ENCODE measurements at regions not wholly inside any gene's neighbourhood (a gene's known extent, or its start where the extent isn't known, plus 50 kb on each side); places are given as distances from the start of the nearest gene placed in this dataset.

DNA sequence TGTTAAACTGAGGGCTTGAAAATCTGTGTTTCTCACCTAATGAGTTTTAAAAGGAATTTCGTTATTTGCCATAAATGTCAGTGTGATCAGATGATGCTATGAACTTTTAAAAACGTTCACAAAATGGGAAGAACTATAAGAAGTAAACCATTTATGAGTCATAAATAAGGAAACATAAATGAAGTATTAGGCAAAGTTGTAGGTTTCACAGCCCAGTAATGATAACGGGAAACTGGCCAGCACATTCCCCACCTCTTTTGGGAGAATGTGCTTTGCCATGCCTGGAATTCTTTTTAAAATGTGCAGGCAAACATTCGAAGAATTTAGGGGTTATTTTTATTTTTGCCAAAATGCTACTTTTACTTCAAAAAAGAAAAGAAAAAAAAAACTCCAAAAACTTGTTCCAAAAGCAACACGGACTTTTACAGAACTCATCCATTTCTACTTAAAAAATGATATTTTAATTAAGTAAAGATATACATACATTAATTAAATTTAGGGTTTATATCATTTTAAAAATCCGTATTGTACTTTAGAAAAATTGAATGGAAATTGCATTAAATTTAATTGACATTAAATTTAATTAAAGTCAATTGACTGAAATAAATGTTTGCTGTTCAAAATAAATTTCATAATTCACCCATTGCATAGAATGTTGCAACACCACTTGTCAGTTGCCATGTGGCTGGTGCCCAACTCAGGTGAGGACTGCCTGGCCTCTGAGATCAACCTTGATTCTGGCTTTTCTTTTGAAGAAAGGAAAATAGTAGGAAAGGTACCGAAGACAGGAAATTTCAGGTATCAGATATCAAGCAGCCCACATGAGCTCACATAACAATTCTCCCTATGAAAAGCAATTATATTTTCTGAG, 1198.5 kb downstream of the EFNB2 start:
- DNase-seq: no peak

DNA sequence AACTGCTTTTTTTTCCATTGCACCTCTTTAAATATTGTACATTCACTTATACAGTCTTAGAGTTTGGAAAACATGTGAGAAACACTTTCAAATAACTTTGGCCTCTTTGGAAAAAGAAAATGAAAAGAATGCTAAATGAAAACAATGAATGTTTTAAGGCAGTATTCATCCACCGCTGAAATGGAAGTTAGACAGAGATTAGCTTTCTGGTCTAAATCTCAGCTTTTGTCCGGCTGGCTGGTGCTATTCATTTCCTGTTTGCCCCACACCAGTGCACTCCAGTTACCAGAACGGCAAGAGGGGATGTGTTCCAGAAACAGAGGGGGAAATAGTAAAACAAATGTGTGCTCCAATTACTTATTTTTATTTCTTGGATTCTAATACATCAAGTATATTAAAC, 1201.3 kb downstream of the EFNB2 start:
- no peak for DNase-seq

DNA sequence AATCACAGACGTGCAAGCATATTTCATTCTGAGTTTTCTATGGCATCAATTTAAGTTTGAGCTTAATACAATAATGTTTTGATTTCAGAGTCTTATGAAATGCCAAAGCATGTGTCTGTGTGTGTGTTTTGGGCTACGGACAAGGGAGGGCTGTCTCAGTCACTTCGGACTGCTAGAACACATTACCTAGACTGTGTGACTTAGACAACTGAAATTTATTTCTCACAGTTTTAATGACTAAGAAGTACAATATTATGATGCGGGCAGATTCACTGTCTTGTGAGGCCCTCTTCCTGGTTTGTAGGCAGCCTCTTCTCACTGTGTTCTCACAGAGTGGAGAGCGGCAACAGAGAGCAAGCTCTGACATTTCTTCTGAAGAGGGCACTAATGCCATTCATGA, 1202.0 kb downstream of the EFNB2 start:
- no peak for DNase-seq

DNA sequence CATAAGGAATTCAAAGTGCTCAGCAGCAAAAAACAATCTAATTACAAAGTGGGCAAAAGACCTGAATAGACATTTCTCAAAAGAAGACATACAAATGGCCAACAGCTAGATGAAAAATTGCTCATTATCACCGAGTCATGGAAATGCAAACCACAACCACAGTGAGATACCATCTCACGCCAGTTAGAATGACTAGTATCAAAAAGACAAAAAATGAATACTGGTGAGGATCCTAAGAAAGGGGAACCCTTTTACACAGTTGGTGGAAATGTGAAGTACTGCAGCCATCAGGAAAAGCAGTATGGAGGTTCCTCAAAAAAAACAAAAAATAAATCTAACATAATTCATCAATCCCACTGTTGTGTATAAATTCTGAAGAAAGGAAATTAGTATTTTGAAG, 1206.1 kb downstream of the EFNB2 start:
- no peak for DNase-seq

DNA sequence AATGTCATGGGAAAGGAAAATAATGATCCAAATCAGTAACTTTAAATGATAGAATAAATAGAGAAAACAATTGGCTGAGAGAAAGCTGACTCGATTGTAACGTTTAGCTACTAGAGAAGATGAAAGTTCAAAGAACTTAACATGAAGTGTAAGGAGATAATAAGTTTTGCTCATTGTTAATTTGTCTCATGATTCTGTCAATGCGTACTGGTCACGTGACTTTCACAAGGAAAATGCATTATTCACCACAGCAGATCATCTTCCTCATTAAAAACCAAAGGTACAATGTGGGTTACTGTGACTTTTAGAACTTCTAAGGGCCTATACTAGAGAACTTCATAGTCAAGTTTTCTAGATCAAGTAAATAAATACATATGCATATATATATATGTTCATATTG, 1207.2 kb downstream of the EFNB2 start:
- no peak for DNase-seq

DNA sequence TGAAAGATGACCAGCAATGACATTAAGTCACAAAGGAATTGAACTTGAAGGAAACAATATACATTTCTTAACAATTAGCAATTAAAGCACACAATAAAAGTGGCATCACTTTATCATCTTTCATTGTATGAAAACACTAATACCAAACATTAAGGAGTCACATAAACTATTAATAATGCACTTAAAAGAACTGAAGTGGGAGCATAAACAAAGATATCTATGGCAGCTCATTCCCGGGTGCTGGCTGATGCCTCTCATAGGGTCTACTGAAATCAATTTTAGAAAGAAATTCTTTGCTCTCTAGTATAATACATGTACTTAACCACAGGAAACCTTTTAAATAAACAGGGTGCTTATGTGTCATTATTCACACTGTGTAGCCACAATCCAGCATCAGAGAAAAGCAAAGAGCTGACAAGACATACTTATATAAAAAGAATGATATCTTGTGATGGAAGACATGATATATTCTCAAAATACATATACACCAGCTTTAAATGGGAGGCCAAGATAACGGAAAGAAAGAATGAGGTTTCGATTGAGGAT, 1207.8 kb downstream of the EFNB2 start:
- no peak for DNase-seq

DNA sequence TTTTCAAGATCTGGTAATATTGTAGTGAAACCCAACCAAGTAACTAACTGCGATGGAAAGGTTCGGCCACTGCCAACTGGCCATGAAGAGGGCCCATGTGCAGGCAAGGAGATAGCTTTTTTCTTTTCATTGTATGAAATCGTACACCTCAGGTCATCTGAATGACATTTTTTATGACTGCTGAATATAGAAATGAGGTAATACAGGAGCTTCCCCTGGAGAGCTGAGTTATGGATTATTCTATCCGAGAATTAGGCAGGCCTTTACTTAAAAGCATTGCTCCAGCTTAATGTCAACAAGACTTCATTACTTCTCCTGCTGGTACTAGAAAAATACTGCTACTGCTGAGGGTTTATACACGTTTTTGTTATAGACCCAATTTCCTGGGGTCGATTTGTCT, 1215.6 kb downstream of the EFNB2 start:
- no peak for DNase-seq

DNA sequence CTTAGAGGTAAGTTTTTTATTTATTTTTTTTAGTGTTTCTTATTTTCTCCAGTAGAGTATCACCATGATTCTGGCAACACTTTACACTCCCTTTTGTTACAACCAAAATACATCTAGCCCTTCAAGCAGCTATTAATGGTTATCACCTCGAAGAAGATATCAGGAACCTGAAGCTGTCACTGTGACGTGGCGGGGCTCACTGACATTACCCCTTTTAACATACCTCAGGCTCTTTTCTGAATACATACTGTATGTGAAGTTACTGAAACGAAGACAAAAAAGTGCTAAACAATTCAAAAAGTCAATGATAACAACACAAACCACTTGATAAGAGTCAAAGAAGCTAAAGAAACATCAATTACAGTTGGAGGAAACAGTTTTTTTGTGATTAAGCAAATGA, 1218.7 kb downstream of the EFNB2 start:
- DNase-seq: no peak

DNA sequence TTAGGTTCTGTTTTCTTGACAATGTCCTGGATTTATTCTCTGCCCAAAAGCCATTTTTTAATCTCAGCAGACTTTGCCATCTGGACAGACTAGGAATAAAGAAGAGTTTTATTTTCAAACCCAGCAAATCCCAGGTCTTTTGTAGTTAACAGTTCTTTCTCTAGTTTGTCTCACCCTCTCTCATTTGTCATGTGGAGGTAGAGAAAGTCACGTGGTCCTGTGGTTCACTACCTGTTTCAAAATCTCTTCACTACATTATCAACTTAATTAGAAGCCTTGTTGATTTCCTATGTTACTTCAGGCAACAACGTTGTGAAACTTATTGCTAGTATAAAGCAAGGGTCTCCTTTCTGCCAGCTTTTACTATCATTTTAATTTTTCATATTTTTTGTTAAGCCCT, 1222.6 kb downstream of the EFNB2 start:
- no peak for DNase-seq

DNA sequence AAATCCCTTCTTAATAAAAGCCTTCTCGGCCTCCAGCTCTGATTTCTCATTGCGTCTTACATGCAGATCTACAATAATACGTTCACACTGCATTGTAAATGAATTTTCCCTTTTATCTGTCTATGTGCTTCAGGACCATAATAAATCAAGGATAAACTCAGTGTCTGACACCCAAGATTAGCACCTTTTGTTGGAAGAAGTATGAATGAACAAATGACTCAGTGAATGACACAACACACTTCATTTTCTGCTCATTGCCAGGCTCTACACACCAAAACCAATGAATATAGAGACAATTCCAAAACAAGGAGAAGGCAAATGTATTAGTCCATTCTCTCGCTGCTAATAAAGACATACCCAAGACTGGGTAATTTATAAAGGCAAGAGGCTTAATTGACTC, 1224.4 kb downstream of the EFNB2 start:
- no peak for DNase-seq

DNA sequence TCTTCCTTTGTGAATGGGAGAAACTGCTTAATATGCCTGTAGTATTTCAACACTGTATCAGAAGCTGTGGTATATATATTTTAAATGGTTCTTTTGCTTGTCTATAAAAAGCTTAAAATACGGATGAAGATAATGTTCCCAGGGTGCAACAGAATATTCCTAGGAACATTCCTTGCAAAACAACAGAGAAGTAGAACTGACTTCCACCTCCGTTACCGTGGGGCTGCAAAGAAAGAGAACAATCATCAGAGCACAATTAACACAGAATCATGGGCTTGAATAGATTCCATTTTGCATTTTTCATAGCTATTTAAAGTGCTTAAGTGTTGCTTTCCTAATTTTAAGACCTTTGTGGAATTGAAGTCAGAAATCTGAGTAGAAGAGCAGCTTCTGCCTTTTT, 1227.7 kb downstream of the EFNB2 start:
- DNase-seq: no peak

DNA sequence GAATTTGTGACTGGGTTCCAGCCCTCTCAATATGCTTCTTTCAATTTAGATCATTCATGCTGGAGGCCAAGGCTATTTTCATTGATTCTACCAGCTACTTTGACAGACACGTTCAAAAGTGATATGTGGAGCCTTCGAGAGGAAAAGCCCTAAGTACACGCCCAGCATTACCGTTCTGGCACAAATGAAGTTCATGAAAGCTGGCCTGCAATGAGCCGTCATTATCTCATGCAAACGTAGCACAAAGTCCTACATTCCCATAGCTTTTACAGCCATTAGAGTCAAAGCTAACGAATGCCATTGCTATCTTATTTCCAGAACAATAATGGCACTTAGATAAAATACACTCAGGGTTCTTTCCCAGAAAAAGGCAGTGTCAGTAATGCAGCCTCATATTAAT, 1237.6 kb downstream of the EFNB2 start:
- no peak for DNase-seq

DNA sequence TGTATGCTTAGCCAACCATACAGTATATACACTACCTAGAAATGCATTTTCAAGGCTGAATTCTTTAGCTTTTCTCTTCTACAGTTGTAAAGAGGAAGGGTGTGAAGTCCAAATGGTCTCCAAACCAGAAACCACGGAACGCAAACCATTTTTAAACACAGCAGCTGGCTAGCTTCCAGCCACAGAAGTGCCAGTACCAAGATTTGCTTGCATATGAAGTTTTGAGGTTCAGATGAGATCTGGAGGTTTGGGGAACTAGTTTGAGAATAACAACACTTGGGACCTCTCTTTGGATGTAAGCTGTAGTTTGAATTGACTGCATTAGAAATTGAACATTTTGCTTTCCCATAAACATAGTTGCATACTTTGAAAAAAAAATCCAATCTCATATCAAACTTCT, 1243.5 kb downstream of the EFNB2 start:
- DNase-seq: no peak

DNA sequence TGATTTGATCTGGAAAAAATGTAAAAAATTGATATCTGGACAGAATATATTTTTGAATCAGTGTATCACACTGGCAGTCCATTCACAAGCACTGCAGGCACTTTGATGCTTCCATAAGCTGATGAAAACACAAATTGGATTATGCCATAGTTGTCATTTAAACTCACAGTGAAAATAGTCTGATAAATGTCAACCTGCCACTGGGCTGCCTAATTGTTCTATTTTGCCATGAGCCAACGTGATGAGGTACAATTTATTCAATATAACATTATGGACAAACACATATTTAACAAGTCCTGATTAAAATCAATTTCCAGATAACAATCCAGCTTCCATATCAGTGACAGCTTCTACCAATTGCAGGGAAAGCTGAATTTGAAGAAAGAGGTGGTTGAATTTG, 1244.9 kb downstream of the EFNB2 start:
- no peak for DNase-seq

DNA sequence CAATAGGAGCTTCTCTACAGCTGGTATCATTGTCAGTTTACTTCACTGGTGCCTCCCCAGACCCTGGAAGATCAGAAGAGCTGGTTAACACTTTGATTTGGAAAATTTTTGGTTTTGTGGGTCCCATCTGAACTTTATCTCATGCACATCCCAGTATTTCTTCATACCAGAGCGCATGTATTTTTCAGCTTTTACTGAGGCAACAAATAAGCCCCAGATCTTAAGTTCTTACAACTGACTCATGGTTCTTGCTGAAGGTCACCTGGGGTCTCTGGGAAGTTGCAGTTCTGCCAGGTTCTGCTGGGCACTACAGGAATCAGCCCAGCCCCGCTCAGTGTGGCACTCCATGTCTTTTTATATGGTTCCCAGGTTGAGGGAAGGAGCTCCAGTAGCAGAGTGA, 1249.9 kb downstream of the EFNB2 start:
- no peak for DNase-seq

DNA sequence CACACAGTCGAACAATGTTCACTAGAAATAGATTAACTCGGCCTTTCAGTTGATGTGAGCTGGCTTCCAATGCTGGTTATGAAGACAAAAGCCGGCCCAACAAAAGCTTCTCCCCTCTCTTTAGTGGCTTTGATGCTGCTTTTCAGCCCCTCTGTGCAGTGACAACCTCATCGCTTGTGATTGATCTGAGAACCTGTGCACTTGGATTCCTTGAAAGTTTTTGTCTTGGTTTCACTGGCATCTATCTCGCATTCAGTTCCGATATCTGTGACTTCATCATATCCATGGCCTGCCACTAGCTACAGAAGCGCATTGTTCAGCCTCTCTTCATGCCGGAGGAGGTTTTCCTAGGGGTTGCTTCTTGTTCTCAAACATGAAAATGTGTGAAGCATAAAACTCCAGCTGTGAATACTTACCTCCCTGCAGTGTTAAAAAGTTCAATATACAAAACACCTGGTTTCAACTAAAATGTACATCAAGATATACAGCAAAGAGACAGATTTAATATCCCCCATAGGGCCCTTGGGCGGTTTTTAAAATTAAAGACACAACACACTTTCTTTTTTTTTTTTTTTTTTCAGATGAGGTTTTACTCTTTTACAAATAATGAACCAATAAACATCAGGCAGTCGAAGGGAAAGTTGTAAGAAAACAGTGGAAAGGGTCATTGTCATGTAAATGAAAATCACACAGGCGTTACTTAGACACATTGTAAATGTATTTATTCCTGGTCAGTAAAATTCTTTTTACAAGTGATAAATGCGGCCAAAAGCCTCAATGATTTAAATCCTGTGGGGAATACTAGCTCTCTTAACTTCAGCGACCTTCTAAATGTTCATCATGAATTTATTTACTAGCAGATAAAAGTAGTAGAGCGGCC, 1252.8 kb downstream of the EFNB2 start:
- no peak for DNase-seq

DNA sequence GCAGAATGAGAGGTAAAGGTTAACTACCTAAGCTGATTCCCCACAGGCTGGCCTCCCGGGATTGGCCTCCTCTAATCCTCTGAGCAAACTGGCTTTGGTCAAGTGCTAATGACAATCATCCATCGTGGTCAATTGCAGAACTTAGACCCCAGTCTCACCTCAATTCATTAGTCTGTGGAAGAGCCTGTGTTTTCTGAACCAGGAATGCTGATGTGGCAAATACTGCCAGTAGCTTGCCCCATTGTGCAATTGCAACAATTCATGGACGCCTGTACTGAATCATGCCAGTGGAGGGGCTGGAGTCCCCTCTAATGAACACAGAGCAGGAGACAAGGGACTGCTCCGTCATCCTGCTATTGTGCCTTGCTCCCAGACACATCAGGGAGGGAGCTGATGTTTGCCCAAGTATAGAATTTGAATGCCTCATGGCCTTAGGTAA, 1256.5 kb downstream of the EFNB2 start:
- DNase-seq: no peak

DNA sequence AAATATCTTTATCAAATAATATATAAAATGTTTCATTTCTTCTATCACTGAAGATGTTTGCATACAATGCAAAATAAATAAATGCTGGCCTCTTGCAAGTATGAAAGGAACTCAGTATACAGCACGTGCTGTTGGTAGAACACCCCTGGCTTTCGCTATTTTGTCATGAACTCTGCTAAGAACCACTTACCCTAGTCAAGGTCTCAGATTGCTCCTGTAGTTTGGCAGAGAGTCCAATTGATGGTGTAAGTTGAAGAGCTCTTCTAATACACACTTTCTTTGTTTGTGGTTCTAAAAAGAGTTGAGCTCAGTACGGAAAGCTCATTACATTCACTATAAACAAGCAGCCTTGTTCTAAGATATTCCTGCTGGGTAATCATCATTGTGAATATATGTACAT, 1258.9 kb downstream of the EFNB2 start:
- DNase-seq: peak; percentile 78

DNA sequence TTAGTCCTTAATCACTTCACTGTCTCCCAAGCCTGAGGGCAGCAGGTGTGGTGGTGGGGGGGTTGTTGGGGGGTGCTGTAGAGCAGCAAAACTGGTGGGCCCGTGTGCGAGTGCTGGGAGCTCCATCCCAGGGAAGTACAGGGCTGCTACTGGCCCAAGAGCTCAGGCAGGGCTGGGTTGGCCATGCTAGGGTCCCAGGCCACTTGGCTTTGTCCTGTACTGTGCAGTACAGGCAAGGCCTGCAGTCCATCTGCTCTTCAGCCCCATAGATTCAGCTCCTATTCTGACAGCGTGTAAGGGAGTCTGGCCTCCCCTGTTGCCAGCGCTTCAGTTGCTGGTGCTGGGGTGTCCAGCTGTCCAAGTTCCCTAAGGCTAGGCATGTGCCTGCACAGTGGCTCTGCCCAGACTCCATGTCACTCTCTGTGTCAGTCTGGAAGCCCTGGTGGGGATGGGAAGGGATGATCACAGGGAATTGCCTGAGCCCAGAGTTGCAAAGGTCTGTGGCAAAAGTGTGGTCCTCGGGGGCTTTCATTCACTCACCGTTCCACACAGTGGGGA, 1261.7 kb downstream of the EFNB2 start:
- no peak for DNase-seq

DNA sequence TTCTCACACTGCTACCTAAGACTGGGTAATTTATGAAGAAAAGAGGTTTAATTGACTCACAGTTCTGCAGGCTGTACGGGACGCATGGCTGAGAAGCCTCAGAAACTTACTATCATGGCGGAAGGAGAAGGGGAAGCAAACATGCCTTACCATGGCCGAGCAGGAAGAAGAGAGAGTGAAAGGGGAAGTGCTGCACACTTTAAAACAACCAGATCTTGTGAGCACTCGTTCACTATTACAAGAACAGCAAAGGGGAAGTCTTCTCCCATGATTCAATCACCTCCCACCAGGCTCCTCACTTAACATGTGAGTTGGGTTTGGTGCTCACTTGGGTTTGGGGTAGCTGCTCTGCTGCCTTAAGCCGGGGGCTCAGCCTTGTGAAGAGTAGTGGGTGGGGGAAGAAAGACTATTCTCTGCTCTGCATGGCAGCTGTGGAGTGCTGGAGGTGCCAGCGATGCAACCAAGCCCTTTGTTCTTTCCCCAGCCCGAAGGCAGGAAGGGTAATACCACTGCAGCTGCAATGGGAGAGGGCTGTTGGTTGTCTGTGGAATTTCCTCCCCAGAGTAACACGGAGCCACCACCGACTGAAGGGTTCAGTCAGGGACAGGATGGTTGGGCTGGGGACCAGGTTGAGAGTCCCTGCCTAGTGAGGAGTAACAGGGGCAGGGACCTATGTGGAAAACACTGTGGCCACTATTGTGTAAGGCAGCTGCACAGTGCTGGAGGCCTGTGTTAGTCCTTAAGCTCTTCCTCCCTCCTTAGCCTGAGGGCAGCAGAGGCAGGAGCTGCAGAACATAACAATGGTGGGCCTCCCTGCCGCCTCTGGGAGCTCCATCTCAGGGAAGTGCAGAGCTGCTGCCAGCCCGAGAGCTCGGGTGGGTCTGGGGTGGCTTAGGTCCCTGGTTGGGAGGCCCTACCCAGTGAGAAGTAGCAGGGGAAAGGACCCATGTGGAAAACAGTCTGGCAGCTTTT, 1262.5 kb downstream of the EFNB2 start:
- DNase-seq: no peak

DNA sequence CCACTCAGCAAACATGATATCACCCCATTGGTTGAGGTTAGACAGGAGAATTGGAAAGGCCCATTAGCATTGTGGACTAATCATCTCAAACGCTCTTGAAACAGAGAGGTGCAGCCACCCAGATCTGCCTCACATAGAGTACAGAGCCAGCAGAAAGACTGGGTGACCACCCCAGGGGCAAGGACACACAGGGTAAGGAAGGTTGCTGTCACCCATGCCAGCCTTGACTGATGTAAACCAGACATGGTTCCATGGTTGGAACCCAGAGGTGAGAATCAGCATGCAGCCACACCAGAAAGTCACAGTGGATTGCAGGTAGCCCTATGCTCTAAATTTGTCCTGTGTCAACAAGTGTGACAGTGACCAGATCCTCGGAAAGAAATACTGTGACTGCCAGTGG, 1268.8 kb downstream of the EFNB2 start:
- no peak for DNase-seq

DNA sequence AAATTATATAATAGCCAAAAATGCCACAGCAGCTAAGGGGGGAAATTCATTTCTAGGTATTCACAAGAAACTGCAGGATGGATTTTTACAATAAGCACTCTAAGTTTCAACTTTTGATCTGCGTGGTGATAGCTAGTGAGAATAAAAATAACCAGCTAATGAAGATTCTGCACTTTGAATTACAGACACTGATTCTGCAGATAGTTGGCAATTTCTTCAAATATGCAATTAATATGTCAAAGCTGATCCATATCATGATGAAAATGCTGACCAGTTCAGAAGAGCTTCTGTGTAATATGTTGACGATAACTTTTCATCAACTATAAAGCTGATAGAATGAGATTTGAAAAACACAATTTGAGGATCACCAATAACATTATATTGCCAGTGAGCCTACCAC, 1272.9 kb downstream of the EFNB2 start:
- DNase-seq: no peak

Measured in NCI-H187 treated with DMSO at 0.1 percent for 48 hours (cell line).